KMS-11 (cell line): ENCODE measurements at regions not wholly inside any gene's neighbourhood (a gene's known extent, or its start where the extent isn't known, plus 50 kb on each side); places are given as distances from the start of the nearest gene placed in this dataset.
A peak's percentile ranks its signal among the peaks of the same experiment; 100 is the strongest.
"Not testable (repeated sequence)": the region's sequence is repeated elsewhere in the genome, so short reads cannot be mapped to it uniquely, and the experiment has no call there.

Source experiments
- H2AFZ ChIP-seq: fragments of 200-600 bp; sonication (generic); 2 replicates; pipeline ENCODE4 v1.6.1; 2016; ENCODE audit warnings: antibody characterized with exemption, mixed run types, low read depth
- H3K27ac ChIP-seq: fragments of 200-600 bp; sonication (generic); 2 replicates; pipeline ENCODE4 v1.6.1; 2016; ENCODE audit warnings: mild to moderate bottlenecking, mixed run types
- H3K27me3 ChIP-seq: fragments of 200-600 bp; sonication (generic); 2 replicates; pipeline ENCODE4 v1.6.1; 2017; ENCODE audit warnings: mild to moderate bottlenecking, low read depth, mixed run types, moderate library complexity; ENCODE audit not compliant: insufficient read depth
- H3K36me3 ChIP-seq: fragments of 200-600 bp; sonication (generic); 2 replicates; pipeline ENCODE4 v1.6.1; 2017; ENCODE audit warnings: mild to moderate bottlenecking, mixed run types; ENCODE audit not compliant: insufficient read depth
- H3K4me1 ChIP-seq: fragments of 200-600 bp; sonication (generic); 2 replicates; pipeline ENCODE4 v1.6.1; 2016; ENCODE audit warnings: mild to moderate bottlenecking, low read depth, mixed run types; ENCODE audit not compliant: poor library complexity, severe bottlenecking
- H3K4me2 ChIP-seq: fragments of 200-600 bp; sonication (generic); 2 replicates; pipeline ENCODE4 v1.7.0; 2016; ENCODE audit warnings: mild to moderate bottlenecking, mixed run types
- H3K4me3 ChIP-seq: fragments of 200-600 bp; sonication (generic); IDR thresholded peaks from 2 replicates; pipeline ENCODE4 v1.6.1; 2017; ENCODE audit warnings: low read depth, low read length, mixed read lengths; ENCODE audit not compliant: insufficient read depth
- H3K79me2 ChIP-seq: fragments of 200-600 bp; sonication (generic); 2 replicates; pipeline ENCODE4 v1.6.1; 2016; ENCODE audit warnings: low read depth, mixed run types; ENCODE audit not compliant: insufficient read depth
- H3K9ac ChIP-seq: fragments of 200-600 bp; sonication (generic); 2 replicates; pipeline ENCODE4 v1.6.1; 2016; ENCODE audit warnings: mild to moderate bottlenecking, mixed run types
- H4K20me1 ChIP-seq: fragments of 200-600 bp; sonication (generic); 2 replicates; pipeline ENCODE4 v1.6.1; 2016; ENCODE audit warnings: mild to moderate bottlenecking, mixed run types; ENCODE audit not compliant: insufficient read depth
- TF ChIP-seq, protein P1 (sequence below): fragments of 200-600 bp; sonication (generic); conservative IDR thresholded peaks from 2 replicates; pipeline ENCODE4 v1.6.1; 2017; ENCODE audit warnings: low read depth, mild to moderate bottlenecking, antibody characterized with exemption, low read length, moderate library complexity, mixed read lengths

DNA sequence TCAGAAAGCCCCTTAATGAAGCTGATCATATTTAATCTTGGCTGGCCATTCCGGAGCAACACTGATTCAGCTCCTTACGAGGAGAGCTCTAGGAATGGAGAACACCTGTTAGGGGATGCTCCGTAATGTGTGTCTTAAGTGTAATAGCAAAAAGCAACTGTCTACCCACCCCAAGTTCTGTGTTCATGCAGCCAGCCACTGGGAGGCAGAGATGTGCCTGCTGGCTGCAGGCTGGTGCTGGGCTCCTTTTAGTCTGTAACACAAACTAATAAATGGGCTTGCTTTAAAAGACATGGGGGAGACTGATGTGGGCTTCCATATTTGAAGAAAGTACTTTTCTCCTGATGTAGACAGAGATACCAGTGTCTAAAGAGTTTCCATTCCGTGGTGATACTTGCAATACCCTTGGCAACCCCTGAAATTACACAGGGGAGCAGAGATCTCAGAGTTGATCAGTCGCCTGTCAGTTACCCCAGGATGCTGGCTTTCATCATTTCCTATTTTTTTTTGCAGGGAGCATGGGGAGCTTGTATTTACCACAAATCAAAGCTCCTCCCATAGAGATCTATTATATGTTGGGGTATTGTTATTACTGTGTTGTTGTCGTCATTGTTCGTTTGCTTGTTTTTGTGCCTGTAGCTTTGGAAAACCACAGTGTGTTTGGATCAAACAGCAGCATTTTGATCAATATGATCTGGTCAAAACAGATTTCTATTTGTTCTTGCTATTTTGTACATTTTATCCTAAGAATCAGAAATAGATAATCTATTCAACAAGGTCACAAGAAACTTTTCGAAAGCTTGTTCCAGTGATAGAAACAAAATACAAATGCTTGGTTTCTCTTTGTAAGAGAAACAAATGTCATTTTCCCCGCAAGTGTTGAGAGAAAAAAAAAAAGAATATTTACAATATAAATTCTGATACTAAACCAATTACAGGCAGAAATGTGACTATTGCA, 65.8 kb downstream of the MTX3 start:
- H3K27ac ChIP-seq = no peak overlapping the region
- no peak overlapping the region for H3K9ac ChIP-seq
- TF ChIP-seq, protein P1, sequence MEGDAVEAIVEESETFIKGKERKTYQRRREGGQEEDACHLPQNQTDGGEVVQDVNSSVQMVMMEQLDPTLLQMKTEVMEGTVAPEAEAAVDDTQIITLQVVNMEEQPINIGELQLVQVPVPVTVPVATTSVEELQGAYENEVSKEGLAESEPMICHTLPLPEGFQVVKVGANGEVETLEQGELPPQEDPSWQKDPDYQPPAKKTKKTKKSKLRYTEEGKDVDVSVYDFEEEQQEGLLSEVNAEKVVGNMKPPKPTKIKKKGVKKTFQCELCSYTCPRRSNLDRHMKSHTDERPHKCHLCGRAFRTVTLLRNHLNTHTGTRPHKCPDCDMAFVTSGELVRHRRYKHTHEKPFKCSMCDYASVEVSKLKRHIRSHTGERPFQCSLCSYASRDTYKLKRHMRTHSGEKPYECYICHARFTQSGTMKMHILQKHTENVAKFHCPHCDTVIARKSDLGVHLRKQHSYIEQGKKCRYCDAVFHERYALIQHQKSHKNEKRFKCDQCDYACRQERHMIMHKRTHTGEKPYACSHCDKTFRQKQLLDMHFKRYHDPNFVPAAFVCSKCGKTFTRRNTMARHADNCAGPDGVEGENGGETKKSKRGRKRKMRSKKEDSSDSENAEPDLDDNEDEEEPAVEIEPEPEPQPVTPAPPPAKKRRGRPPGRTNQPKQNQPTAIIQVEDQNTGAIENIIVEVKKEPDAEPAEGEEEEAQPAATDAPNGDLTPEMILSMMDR = peak; percentile 19; the same call in 1 of the 2 replicates
- H3K4me3 ChIP-seq = no peak overlapping the region
- H2AFZ ChIP-seq = no peak overlapping the region
- no peaks in the 10 kb centered on the region for H4K20me1 ChIP-seq
- peaks cover 22% of the 10 kb centered on the region for H3K4me1 ChIP-seq
- no peaks in the 10 kb centered on the region for H3K36me3 ChIP-seq
- no peak overlapping the region for H3K4me2 ChIP-seq
- H3K27me3 ChIP-seq = no peaks in the 10 kb centered on the region
- no peaks in the 10 kb centered on the region for H3K79me2 ChIP-seq

DNA sequence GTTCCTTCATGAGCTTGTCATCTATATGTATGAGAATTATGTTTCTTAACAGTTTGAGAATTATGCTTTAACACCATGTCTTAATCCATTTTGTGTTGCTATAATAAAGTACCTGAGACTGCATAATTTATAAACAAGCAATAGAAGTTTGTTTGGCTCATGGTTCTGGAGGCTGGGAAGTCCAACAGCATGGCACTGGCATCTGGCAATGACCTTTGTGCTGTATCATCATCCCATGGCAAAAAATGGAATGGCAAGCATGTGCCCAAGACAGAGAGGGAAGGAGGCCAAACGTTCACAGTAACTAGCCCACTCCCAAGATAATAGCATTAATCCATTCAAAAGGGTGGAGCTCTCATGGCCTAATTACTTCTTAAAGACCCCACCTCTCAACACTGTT, 67.6 kb downstream of the MTX3 start:
- Histone ChIP-seq H3K4me2 (no peak overlapping the region), H2AFZ (no peak overlapping the region), H4K20me1 (no peaks in the 10 kb centered on the region), H3K4me1 (peaks cover 5% of the 10 kb centered on the region), H3K27me3 (no peaks in the 10 kb centered on the region), H3K9ac (no peak overlapping the region), H3K4me3 (no peak overlapping the region), H3K36me3 (no peaks in the 10 kb centered on the region), H3K79me2 (no peaks in the 10 kb centered on the region), H3K27ac (no peak overlapping the region)
- TF ChIP-seq, protein P1 = no peak

DNA sequence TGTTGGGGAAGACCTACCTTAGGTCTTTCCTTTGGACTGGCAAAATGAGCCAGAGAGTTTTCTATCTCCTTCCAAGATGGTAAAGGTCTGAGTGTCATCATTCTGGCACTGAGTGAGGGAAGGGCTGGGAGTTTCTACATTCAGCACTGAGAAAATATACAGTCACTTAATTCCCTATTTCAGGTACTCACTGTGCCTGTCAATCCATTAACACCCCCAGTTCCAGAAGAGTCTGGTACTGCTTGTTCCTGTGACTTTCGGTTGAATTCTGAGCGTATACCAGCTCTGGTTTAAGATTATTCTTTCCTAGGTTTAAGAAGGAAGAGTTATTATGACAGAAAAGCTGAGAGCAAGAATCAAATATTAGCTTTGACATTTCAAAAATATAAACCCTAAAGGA, 68.4 kb downstream of the MTX3 start:
- no peak overlapping the region for H2AFZ ChIP-seq
- no peak overlapping the region for H3K4me3 ChIP-seq
- H3K79me2 ChIP-seq = no peaks in the 10 kb centered on the region
- no peak overlapping the region for H3K9ac ChIP-seq
- H3K4me2 ChIP-seq = no peak overlapping the region
- H3K27me3 ChIP-seq = no peaks in the 10 kb centered on the region
- no peaks in the 10 kb centered on the region for H3K4me1 ChIP-seq
- H4K20me1 ChIP-seq = no peaks in the 10 kb centered on the region
- H3K36me3 ChIP-seq = no peaks in the 10 kb centered on the region
- TF ChIP-seq, protein P1 = no peak
- H3K27ac ChIP-seq = no peak overlapping the region

DNA sequence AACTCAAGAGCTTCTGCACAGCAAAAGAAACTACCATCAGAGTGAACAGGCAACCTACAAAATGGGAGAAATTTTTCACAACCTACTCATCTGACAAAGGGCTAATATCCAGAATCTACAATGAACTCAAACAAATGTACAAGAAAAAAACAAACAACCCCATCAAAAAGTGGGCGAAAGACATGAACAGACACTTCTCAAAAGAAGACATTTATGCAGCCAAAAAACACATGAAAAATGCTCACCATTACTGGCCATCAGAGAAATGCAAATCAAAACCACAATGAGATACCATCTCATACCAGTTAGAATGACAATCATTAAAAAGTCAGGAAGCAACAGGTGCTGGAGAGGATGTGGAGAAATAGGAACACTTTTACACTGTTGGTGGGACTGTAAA, 83.6 kb downstream of the MTX3 start:
- not testable (repeated sequence) for H3K4me2 ChIP-seq, H3K9ac ChIP-seq, H3K4me3 ChIP-seq, H3K27me3 ChIP-seq, H3K36me3 ChIP-seq, H2AFZ ChIP-seq, H4K20me1 ChIP-seq, H3K4me1 ChIP-seq, H3K27ac ChIP-seq, H3K79me2 ChIP-seq

DNA sequence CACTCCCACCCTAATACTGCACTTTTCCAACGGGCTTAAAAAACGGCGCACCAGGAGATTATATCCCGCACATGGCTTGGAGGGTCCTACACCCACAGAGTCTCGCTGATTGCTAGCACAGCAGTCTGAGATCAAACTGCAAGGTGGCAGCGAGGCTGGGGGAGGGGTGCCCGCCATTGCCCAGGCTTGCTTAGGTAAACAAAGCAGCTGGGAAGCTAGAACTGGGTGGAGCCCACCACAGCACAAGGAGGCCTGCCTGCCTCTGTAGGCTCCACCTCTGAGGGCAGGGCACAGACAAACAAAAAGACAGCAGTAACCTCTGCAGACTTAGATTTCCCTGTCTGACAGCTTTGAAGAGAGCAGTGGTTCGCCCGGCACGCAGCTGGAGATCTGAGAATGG, 88.5 kb downstream of the MTX3 start:
- H4K20me1 ChIP-seq, H3K79me2 ChIP-seq, H3K4me2 ChIP-seq: not testable (repeated sequence)

More for the DNA sequence above, 88.5 kb downstream of the MTX3 start:
- H3K9ac ChIP-seq, H3K27ac ChIP-seq, H3K4me1 ChIP-seq, H3K27me3 ChIP-seq, H2AFZ ChIP-seq, H3K4me3 ChIP-seq, H3K36me3 ChIP-seq: not testable (repeated sequence)
